Hematopoietic multipotent progenitor cell treated with erythropoietin and hydrocortisone succinate and interleukin-3 and kit ligand, for 15 days (in vitro differentiated cells): ENCODE measurements at regions not wholly inside any gene's neighbourhood (a gene's known extent, or its start where the extent isn't known, plus 50 kb on each side); places are given as distances from the start of the nearest gene placed in this dataset.

Source experiments
- DNase-seq: peaks from one replicate; pipeline ENCODE4 v3.0.0-alpha.2; 2015; ENCODE audit warnings: low spot score

- no peak for DNase-seq
Measured at GRCh38 chr5:68872088-68872839, 221.6 kb upstream of the SLC30A5 start.

GRCh38 chr5:68873198-68873597 lies 220.6 kb upstream of the SLC30A5 start:
- DNase-seq: no peak

GRCh38 chr5:68875351-68875750 lies 218.5 kb upstream of the SLC30A5 start:
- no peak for DNase-seq

- no peak for DNase-seq
Measured at GRCh38 chr5:68883436-68883835, 210.4 kb upstream of the SLC30A5 start.

GRCh38 chr5:68884144-68884754 lies 209.6 kb upstream of the SLC30A5 start:
- DNase-seq: no peak

- DNase-seq: no peak
Measured at GRCh38 chr5:68884883-68885282, 208.9 kb upstream of the SLC30A5 start.

- no peak for DNase-seq
Measured at GRCh38 chr5:68886814-68887213, 207.0 kb upstream of the SLC30A5 start.

- no peak for DNase-seq
Measured at GRCh38 chr5:68891718-68892117, 202.1 kb upstream of the SLC30A5 start.

- no peak for DNase-seq
Measured at GRCh38 chr5:68894673-68895072, 199.1 kb upstream of the SLC30A5 start.

- DNase-seq: no peak
Measured at GRCh38 chr5:68898951-68899471, 194.8 kb upstream of the SLC30A5 start.

GRCh38 chr5:68911840-68912690 lies 181.7 kb upstream of the SLC30A5 start:
- DNase-seq: no peak

- no peak for DNase-seq
Measured at GRCh38 chr5:68915079-68915478, 178.7 kb upstream of the SLC30A5 start.

- no peak for DNase-seq
Measured at GRCh38 chr5:68918306-68918705, 175.5 kb upstream of the SLC30A5 start.

GRCh38 chr5:68919988-68920490 lies 173.8 kb upstream of the SLC30A5 start:
- no peak for DNase-seq

- DNase-seq: no peak
Measured at GRCh38 chr5:68920888-68921287, 172.9 kb upstream of the SLC30A5 start.

GRCh38 chr5:68922172-68922987 lies 171.4 kb upstream of the SLC30A5 start:
- DNase-seq: no peak

GRCh38 chr5:68924481-68925145 lies 169.2 kb upstream of the SLC30A5 start:
- DNase-seq: no peak

GRCh38 chr5:68928617-68929302 lies 165.1 kb upstream of the SLC30A5 start:
- DNase-seq: no peak

- DNase-seq: no peak
Measured at GRCh38 chr5:68930139-68930538, 163.7 kb upstream of the SLC30A5 start.

- DNase-seq: no peak
Measured at GRCh38 chr5:68932830-68933434, 160.9 kb upstream of the SLC30A5 start.
